ENCODE measurements at regions not wholly inside any gene's neighbourhood (a gene's known extent, or its start where the extent isn't known, plus 50 kb on each side); places are given as distances from the start of the nearest gene placed in this dataset.

- TF ChIP-seq EP300 (IDR thresholded peaks at IDR 0.05; ENCODE audit: borderline replicate concordance in 1 of 2, low read depth in 2 of 2, low read length in 2 of 2) = no peak
- no peak for TF ChIP-seq CHD1 (IDR thresholded peaks at IDR 0.05; ENCODE audit: low read depth, low read length)
- TF ChIP-seq TAF1 (IDR thresholded peaks at IDR 0.05; ENCODE audit: low read depth, low read length) = no peak
- TF ChIP-seq EZH2 (IDR thresholded peaks at IDR 0.05; ENCODE audit: low read depth, low read length, severe bottlenecking) = no peak
- no peak for TF ChIP-seq POLR2A (IDR thresholded peaks at IDR 0.05; ENCODE audit: control extremely low read depth in 1 of 2, low read depth in 2 of 2, low read length in 2 of 2)
- TF ChIP-seq RAD21 (IDR thresholded peaks at IDR 0.05 in 1 of 2, conservative IDR thresholded peaks at IDR 0.05 in 1 of 2; ENCODE audit: low read depth in 2 of 2, low read length in 2 of 2) = peak; percentile 47 to 57; a peak in 3 of 4 replicates
- TF ChIP-seq MAX (IDR thresholded peaks at IDR 0.05) = no peak
- peak in 2 of 3 experiments; percentile 49 to 55; a peak in 3 of 4 replicates for TF ChIP-seq CTCF (IDR thresholded peaks at IDR 0.05; ENCODE audit: control extremely low read depth in 1 of 3, insufficient read depth in 1 of 3, low read depth in 1 of 3, low read length in 3 of 3)
- TF ChIP-seq HDAC2 (IDR thresholded peaks at IDR 0.05; ENCODE audit: borderline replicate concordance in 1 of 2, low read depth in 2 of 2, low read length in 2 of 2) = no peak
- no peak for TF ChIP-seq CEBPB (IDR thresholded peaks at IDR 0.05; ENCODE audit: low read depth, low read length)
Observed at GRCh38 chr15:87623832-87624231, 632.7 kb downstream of the NTRK3 start.
